ENCODE measurements at regions not wholly inside any gene's neighbourhood (a gene's known extent, or its start where the extent isn't known, plus 50 kb on each side); places are given as distances from the start of the nearest gene placed in this dataset.

DNA sequence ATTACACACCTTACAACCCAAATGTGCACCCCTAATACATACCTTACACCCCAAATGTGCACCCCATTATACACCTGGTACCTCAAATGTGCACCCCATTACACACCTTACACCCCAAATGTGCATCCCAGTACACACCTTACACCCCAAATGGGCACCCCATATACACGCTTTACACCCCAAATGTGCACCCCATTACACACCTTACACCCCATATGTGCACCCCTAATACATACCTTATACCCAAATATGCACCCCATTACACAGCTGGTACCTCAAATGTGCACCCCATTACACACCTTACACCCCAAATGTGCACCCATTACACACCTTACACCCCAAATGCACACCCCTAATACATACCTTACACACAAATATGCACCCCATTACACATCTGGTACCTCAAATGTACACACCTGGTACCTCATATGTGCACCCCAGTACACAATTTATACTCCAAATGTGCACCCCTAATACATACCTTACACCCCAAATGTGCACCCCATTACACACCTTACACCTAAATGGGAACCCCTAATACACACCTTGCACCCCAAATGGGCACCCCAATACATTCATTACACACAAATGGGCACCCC lies 106.3 kb downstream of the KLF6 start:
- Histone ChIP-seq H3K4me3 (ENCODE audit: low read length in 2 of 2) (no peak overlapping the region), H3K36me3 (ENCODE audit: control insufficient read depth in 2 of 2, insufficient read depth in 2 of 2, low read length in 2 of 2) (no peaks in the 10 kb centered on the region), H3K4me1 (ENCODE audit: control insufficient read depth, insufficient read depth, low read length) (no peaks in the 10 kb centered on the region), H3K9ac (ENCODE audit: low read length in 2 of 2) (no peak overlapping the region), H3K27ac (ENCODE audit: low read length) (no peak overlapping the region), H3K9me3 (ENCODE audit: control insufficient read depth in 2 of 2, low read length in 2 of 2) (no peaks in the 10 kb centered on the region), H3K27me3 (ENCODE audit: control insufficient read depth in 1 of 2, insufficient read depth in 2 of 2, low read length in 2 of 2) (no peaks in the 10 kb centered on the region)

GRCh38 chr10:3676564-3676963 lies 108.4 kb downstream of the KLF6 start:
- no peaks in the 10 kb centered on the region for H3K9me3 ChIP-seq (ENCODE audit: control insufficient read depth in 2 of 2, low read length in 2 of 2)
- H3K36me3 ChIP-seq (ENCODE audit: control insufficient read depth in 2 of 2, insufficient read depth in 2 of 2, low read length in 2 of 2) = no peaks in the 10 kb centered on the region
- H3K27ac ChIP-seq (ENCODE audit: low read length) = no peak overlapping the region
- H3K4me1 ChIP-seq (ENCODE audit: control insufficient read depth, insufficient read depth, low read length) = no peaks in the 10 kb centered on the region
- no peaks in the 10 kb centered on the region for H3K27me3 ChIP-seq (ENCODE audit: control insufficient read depth in 1 of 2, insufficient read depth in 2 of 2, low read length in 2 of 2)
- no peak overlapping the region for H3K4me3 ChIP-seq (ENCODE audit: low read length in 2 of 2)
- H3K9ac ChIP-seq (ENCODE audit: low read length in 2 of 2) = no peak overlapping the region

GRCh38 chr10:3672220-3672619 lies 112.8 kb downstream of the KLF6 start:
- H3K4me1 ChIP-seq (ENCODE audit: control insufficient read depth, insufficient read depth, low read length) = no peaks in the 10 kb centered on the region
- no peak overlapping the region for H3K9ac ChIP-seq (ENCODE audit: low read length in 2 of 2)
- no peak overlapping the region for H3K27ac ChIP-seq (ENCODE audit: low read length)
- H3K27me3 ChIP-seq (ENCODE audit: control insufficient read depth in 1 of 2, insufficient read depth in 2 of 2, low read length in 2 of 2) = no peaks in the 10 kb centered on the region
- H3K9me3 ChIP-seq (ENCODE audit: control insufficient read depth in 2 of 2, low read length in 2 of 2) = no peaks in the 10 kb centered on the region
- H3K4me3 ChIP-seq (ENCODE audit: low read length in 2 of 2) = no peak overlapping the region
- H3K36me3 ChIP-seq (ENCODE audit: control insufficient read depth in 2 of 2, insufficient read depth in 2 of 2, low read length in 2 of 2) = no peaks in the 10 kb centered on the region

DNA sequence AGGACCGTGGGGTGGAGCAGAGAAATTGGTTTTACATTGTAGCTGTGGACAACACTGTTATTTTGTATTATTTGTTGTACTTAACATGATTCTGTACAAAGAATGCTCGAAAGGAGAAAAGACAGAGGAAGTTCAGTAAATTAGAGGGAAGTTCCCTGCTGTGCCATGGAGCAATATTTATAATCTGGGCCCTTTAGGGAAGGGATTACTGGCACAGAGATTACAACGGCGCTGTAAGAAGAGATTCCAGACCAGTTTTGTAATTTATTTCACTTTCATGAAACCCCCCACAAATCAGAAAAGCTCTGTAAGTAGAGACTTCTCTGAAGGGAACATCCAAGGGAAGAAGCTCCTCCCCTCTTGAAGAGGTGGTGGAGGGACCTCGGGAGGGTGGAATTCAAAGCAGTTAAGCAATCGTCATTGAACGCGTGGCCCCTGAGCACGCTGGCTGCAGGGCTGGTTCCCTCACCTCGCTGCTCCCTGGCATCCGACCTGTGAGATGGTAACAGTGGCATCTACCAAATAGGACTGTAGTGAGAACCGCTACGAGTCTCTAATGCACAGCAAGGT lies 113.5 kb downstream of the KLF6 start:
- Histone ChIP-seq H3K27me3 (ENCODE audit: control insufficient read depth in 1 of 2, insufficient read depth in 2 of 2, low read length in 2 of 2) (peaks cover 0 to 2% of the 10 kb centered on the region in 2 donors), H3K9me3 (ENCODE audit: control insufficient read depth in 2 of 2, low read length in 2 of 2) (no peaks in the 10 kb centered on the region), H3K9ac (ENCODE audit: low read length in 2 of 2) (no peak overlapping the region), H3K4me1 (ENCODE audit: control insufficient read depth, insufficient read depth, low read length) (no peaks in the 10 kb centered on the region), H3K27ac (ENCODE audit: low read length) (no peak overlapping the region), H3K36me3 (ENCODE audit: control insufficient read depth in 2 of 2, insufficient read depth in 2 of 2, low read length in 2 of 2) (no peaks in the 10 kb centered on the region), H3K4me3 (ENCODE audit: low read length in 2 of 2) (no peak overlapping the region)

GRCh38 chr10:3668966-3669330 lies 116.1 kb downstream of the KLF6 start:
- Histone ChIP-seq H3K4me3 (ENCODE audit: low read length in 2 of 2) (no peak overlapping the region), H3K9me3 (ENCODE audit: control insufficient read depth in 2 of 2, low read length in 2 of 2) (no peaks in the 10 kb centered on the region), H3K27me3 (ENCODE audit: control insufficient read depth in 1 of 2, insufficient read depth in 2 of 2, low read length in 2 of 2) (peaks cover 0 to 2% of the 10 kb centered on the region in 2 donors), H3K9ac (ENCODE audit: low read length in 2 of 2) (no peak overlapping the region), H3K36me3 (ENCODE audit: control insufficient read depth in 2 of 2, insufficient read depth in 2 of 2, low read length in 2 of 2) (no peaks in the 10 kb centered on the region), H3K4me1 (ENCODE audit: control insufficient read depth, insufficient read depth, low read length) (no peaks in the 10 kb centered on the region), H3K27ac (ENCODE audit: low read length) (no peak overlapping the region)

GRCh38 chr10:3668276-3668965 lies 116.6 kb downstream of the KLF6 start:
- Histone ChIP-seq H3K27ac (ENCODE audit: low read length) (no peak overlapping the region), H3K9ac (ENCODE audit: low read length in 2 of 2) (no peak overlapping the region), H3K27me3 (ENCODE audit: control insufficient read depth in 1 of 2, insufficient read depth in 2 of 2, low read length in 2 of 2) (peaks cover 0 to 2% of the 10 kb centered on the region in 2 donors), H3K36me3 (ENCODE audit: control insufficient read depth in 2 of 2, insufficient read depth in 2 of 2, low read length in 2 of 2) (no peaks in the 10 kb centered on the region), H3K4me1 (ENCODE audit: control insufficient read depth, insufficient read depth, low read length) (no peaks in the 10 kb centered on the region), H3K4me3 (ENCODE audit: low read length in 2 of 2) (no peak overlapping the region), H3K9me3 (ENCODE audit: control insufficient read depth in 2 of 2, low read length in 2 of 2) (no peaks in the 10 kb centered on the region)

DNA sequence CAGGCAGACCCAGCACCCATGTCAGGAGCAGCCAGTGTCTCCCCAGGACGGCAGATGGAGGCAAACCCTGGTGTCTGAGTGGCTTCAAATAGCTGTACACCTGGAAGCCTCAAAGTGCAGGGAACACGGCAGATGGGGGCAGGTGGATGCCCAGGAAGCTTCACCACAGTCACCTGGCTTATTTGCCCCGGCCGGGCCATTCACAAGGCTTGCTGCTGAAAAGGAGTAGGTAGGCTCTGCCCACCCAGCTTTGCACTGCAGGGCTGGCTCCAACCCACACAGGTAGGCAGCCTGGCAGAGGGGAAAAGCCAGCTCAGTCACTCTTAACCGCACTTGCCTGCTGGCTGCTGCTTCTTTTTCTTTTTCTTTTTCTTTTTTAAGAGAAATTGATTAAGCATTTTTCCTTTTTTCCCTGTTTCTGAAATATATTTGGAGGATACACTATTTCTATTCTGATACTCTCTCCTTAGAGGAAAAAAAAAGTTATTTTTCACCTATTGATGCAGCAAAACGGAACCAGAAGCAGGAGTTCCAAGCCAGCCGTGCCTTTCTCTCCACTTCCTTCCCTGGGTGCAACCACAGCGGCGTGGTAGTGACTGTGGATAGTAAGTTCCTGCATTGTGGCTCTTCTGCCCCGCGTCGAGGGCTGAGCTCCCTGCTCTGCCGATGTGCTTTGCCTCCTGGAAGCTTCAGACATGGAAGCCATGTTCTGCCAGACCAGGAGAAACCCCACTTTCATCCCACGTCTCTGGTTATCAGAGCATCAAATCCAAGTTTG lies 118.3 kb downstream of the KLF6 start:
- Histone ChIP-seq H3K4me1 (ENCODE audit: control insufficient read depth, insufficient read depth, low read length) (no peaks in the 10 kb centered on the region), H3K27me3 (ENCODE audit: control insufficient read depth in 1 of 2, insufficient read depth in 2 of 2, low read length in 2 of 2) (peaks cover 0 to 2% of the 10 kb centered on the region in 2 donors), H3K36me3 (ENCODE audit: control insufficient read depth in 2 of 2, insufficient read depth in 2 of 2, low read length in 2 of 2) (no peaks in the 10 kb centered on the region), H3K9me3 (ENCODE audit: control insufficient read depth in 2 of 2, low read length in 2 of 2) (no peaks in the 10 kb centered on the region), H3K9ac (ENCODE audit: low read length in 2 of 2) (no peak overlapping the region), H3K27ac (ENCODE audit: low read length) (no peak overlapping the region), H3K4me3 (ENCODE audit: low read length in 2 of 2) (no peak overlapping the region)

- peaks cover 0 to 2% of the 10 kb centered on the region in 2 donors for H3K27me3 ChIP-seq (ENCODE audit: control insufficient read depth in 1 of 2, insufficient read depth in 2 of 2, low read length in 2 of 2)
- no peak overlapping the region for H3K4me3 ChIP-seq (ENCODE audit: low read length in 2 of 2)
- H3K36me3 ChIP-seq (ENCODE audit: control insufficient read depth in 2 of 2, insufficient read depth in 2 of 2, low read length in 2 of 2) = no peaks in the 10 kb centered on the region
- no peaks in the 10 kb centered on the region for H3K9me3 ChIP-seq (ENCODE audit: control insufficient read depth in 2 of 2, low read length in 2 of 2)
- no peak overlapping the region for H3K27ac ChIP-seq (ENCODE audit: low read length)
- no peaks in the 10 kb centered on the region for H3K4me1 ChIP-seq (ENCODE audit: control insufficient read depth, insufficient read depth, low read length)
- H3K9ac ChIP-seq (ENCODE audit: low read length in 2 of 2) = no peak overlapping the region
Measured at GRCh38 chr10:3665316-3665908, 119.6 kb downstream of the KLF6 start.

GRCh38 chr10:3662775-3663174 lies 122.2 kb downstream of the KLF6 start:
- H3K9me3 ChIP-seq (ENCODE audit: control insufficient read depth in 2 of 2, low read length in 2 of 2) = no peaks in the 10 kb centered on the region
- no peak overlapping the region for H3K27ac ChIP-seq (ENCODE audit: low read length)
- no peaks in the 10 kb centered on the region for H3K4me1 ChIP-seq (ENCODE audit: control insufficient read depth, insufficient read depth, low read length)
- H3K27me3 ChIP-seq (ENCODE audit: control insufficient read depth in 1 of 2, insufficient read depth in 2 of 2, low read length in 2 of 2) = peaks cover 0 to 2% of the 10 kb centered on the region in 2 donors
- H3K9ac ChIP-seq (ENCODE audit: low read length in 2 of 2) = no peak overlapping the region
- no peak overlapping the region for H3K4me3 ChIP-seq (ENCODE audit: low read length in 2 of 2)
- H3K36me3 ChIP-seq (ENCODE audit: control insufficient read depth in 2 of 2, insufficient read depth in 2 of 2, low read length in 2 of 2) = no peaks in the 10 kb centered on the region

DNA sequence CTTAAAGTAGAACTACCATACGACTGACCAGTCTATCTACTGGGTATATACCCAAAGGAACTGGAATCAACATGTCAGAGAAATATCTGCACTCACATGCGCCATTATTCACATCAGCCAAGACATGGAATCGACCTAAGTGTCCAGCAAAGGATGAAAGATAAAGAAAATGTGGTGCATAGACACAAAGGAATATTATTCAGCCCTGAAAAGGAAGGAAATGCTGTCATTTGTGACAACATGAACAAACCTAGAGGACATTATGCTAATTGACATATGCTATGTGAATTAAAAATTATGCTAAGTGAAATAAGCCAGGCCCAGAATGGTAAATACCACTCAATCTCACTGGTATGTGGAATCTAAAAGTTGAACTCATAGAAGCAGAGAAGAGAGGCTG lies 123.7 kb downstream of the KLF6 start:
- Histone ChIP-seq H3K4me1 (ENCODE audit: control insufficient read depth, insufficient read depth, low read length) (no peaks in the 10 kb centered on the region), H3K4me3 (ENCODE audit: low read length in 2 of 2) (no peak overlapping the region), H3K9me3 (ENCODE audit: control insufficient read depth in 2 of 2, low read length in 2 of 2) (no peaks in the 10 kb centered on the region), H3K27ac (ENCODE audit: low read length) (no peak overlapping the region), H3K36me3 (ENCODE audit: control insufficient read depth in 2 of 2, insufficient read depth in 2 of 2, low read length in 2 of 2) (no peaks in the 10 kb centered on the region), H3K27me3 (ENCODE audit: control insufficient read depth in 1 of 2, insufficient read depth in 2 of 2, low read length in 2 of 2) (no peaks in the 10 kb centered on the region), H3K9ac (ENCODE audit: low read length in 2 of 2) (no peak overlapping the region)
